ENCODE measurements at regions not wholly inside any gene's neighbourhood (a gene's known extent, or its start where the extent isn't known, plus 50 kb on each side); places are given as distances from the start of the nearest gene placed in this dataset.

- peak; percentile 71 for DNase-seq (ENCODE audit: extremely low read depth, low read depth)
- peak; percentile 70 for TF ChIP-seq CTCF (IDR thresholded peaks at IDR 0.05; ENCODE audit: low read depth, low read length, missing control alignments)
- no peak overlapping the region for H3K4me3 ChIP-seq (replicated peaks; ENCODE audit: low read depth, low read length)
These were observed 122.7 kb upstream of the NABP1 start for GRCh38 chr2:191555092-191555742.

- no peak overlapping the region for H3K4me3 ChIP-seq (replicated peaks; ENCODE audit: low read depth, low read length)
- no peak for TF ChIP-seq CTCF (IDR thresholded peaks at IDR 0.05; ENCODE audit: low read depth, low read length, missing control alignments)
- no peak for DNase-seq (ENCODE audit: extremely low read depth, low read depth)
These were observed 121.5 kb upstream of the NABP1 start for GRCh38 chr2:191556463-191556862.

- DNase-seq (ENCODE audit: extremely low read depth, low read depth) = no peak
- TF ChIP-seq CTCF (IDR thresholded peaks at IDR 0.05; ENCODE audit: low read depth, low read length, missing control alignments) = no peak
- no peak overlapping the region for H3K4me3 ChIP-seq (replicated peaks; ENCODE audit: low read depth, low read length)
These were observed 120.1 kb upstream of the NABP1 start for GRCh38 chr2:191557841-191558240.

- no peak for DNase-seq (ENCODE audit: extremely low read depth, low read depth)
- TF ChIP-seq CTCF (IDR thresholded peaks at IDR 0.05; ENCODE audit: low read depth, low read length, missing control alignments) = no peak
- H3K4me3 ChIP-seq (replicated peaks; ENCODE audit: low read depth, low read length) = no peak overlapping the region
These were observed 118.4 kb upstream of the NABP1 start for GRCh38 chr2:191559569-191559968.

- no peak for DNase-seq (ENCODE audit: extremely low read depth, low read depth)
- no peak overlapping the region for H3K4me3 ChIP-seq (replicated peaks; ENCODE audit: low read depth, low read length)
- no peak for TF ChIP-seq CTCF (IDR thresholded peaks at IDR 0.05; ENCODE audit: low read depth, low read length, missing control alignments)
These were observed 117.4 kb upstream of the NABP1 start for GRCh38 chr2:191560411-191560980.

- no peak for TF ChIP-seq CTCF (IDR thresholded peaks at IDR 0.05; ENCODE audit: low read depth, low read length, missing control alignments)
- no peak for DNase-seq (ENCODE audit: extremely low read depth, low read depth)
- H3K4me3 ChIP-seq (replicated peaks; ENCODE audit: low read depth, low read length) = no peak overlapping the region
These were observed 112.8 kb upstream of the NABP1 start for GRCh38 chr2:191565120-191565519.
